ENCODE measurements at regions not wholly inside any gene's neighbourhood (a gene's known extent, or its start where the extent isn't known, plus 50 kb on each side); places are given as distances from the start of the nearest gene placed in this dataset.

DNA sequence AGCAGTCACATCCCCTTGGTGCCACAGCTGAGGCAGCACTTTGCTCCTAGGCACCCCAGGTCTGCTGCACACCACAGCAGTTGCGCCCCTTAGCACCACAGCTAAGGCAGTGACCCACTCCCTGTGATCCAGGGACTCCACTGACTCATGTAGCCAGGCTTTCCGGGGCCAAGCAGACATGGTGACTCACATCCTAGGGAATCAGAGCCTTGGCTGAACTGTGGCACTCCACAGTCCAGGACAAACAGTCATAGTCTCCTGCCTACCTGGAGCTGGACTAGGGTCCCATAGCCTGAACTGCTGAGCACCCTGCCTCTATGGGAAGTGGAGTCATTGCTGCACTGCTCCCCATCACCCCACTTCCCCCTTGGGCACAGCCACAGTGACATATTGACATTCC lies 338.7 kb downstream of the NPR3 start:
- TF ChIP-seq, protein P1, sequence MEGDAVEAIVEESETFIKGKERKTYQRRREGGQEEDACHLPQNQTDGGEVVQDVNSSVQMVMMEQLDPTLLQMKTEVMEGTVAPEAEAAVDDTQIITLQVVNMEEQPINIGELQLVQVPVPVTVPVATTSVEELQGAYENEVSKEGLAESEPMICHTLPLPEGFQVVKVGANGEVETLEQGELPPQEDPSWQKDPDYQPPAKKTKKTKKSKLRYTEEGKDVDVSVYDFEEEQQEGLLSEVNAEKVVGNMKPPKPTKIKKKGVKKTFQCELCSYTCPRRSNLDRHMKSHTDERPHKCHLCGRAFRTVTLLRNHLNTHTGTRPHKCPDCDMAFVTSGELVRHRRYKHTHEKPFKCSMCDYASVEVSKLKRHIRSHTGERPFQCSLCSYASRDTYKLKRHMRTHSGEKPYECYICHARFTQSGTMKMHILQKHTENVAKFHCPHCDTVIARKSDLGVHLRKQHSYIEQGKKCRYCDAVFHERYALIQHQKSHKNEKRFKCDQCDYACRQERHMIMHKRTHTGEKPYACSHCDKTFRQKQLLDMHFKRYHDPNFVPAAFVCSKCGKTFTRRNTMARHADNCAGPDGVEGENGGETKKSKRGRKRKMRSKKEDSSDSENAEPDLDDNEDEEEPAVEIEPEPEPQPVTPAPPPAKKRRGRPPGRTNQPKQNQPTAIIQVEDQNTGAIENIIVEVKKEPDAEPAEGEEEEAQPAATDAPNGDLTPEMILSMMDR (IDR thresholded peaks at IDR 0.05), result no peak
- no peak for TF ChIP-seq EP300 (IDR thresholded peaks at IDR 0.05)

Measured in suprapubic skin (tissue), 3 donors.